Loucy (cell line): ENCODE measurements at regions not wholly inside any gene's neighbourhood (a gene's known extent, or its start where the extent isn't known, plus 50 kb on each side); places are given as distances from the start of the nearest gene placed in this dataset.
"Not testable (repeated sequence)": the region's sequence is repeated elsewhere in the genome, so short reads cannot be mapped to it uniquely, and the experiment has no call there.

ENCODE experiments used
- H2AFZ ChIP-seq: fragments of 200-600 bp; sonication (generic); 2 replicates; pipeline ENCODE4 v1.6.0; 2016; ENCODE audit warnings: antibody characterized with exemption, mild to moderate bottlenecking, low read length, moderate library complexity
- H3F3A ChIP-seq: fragments of 200-600 bp; 2 replicates; pipeline ENCODE4 v1.6.0; 2016; ENCODE audit warnings: antibody characterized with exemption, low read depth, mild to moderate bottlenecking
- H3K27me3 ChIP-seq: fragments of 200-600 bp; sonication (generic); 2 replicates; pipeline ENCODE4 v1.6.1; 2014; ENCODE audit warnings: low read length, mild to moderate bottlenecking; ENCODE audit not compliant: insufficient read depth, poor library complexity, severe bottlenecking
- H3K36me3 ChIP-seq: fragments of 200-600 bp; sonication (generic); 2 replicates; pipeline ENCODE4 v1.6.1; 2016; ENCODE audit warnings: low read length; ENCODE audit not compliant: insufficient read depth
- H3K4me1 ChIP-seq: fragments of 200-600 bp; sonication (generic); 2 replicates; pipeline ENCODE4 v1.5.1; 2014; ENCODE audit warnings: low read length, mild to moderate bottlenecking; ENCODE audit not compliant: insufficient read depth, poor library complexity, severe bottlenecking
- H3K4me2 ChIP-seq: fragments of 200-600 bp; sonication (generic); 2 replicates; pipeline ENCODE4 v1.6.0; 2014; ENCODE audit warnings: antibody characterized with exemption, low read length, low read depth, mild to moderate bottlenecking; ENCODE audit not compliant: poor library complexity, severe bottlenecking
- H3K4me3 ChIP-seq: fragments of 200-600 bp; sonication (generic); 2 replicates; pipeline ENCODE4 v1.5.1; 2014; ENCODE audit warnings: low read length, mild to moderate bottlenecking, mixed read lengths; ENCODE audit not compliant: poor library complexity, severe bottlenecking
- H3K79me2 ChIP-seq: fragments of 200-600 bp; sonication (generic); 2 replicates; pipeline ENCODE4 v1.6.1; 2014; ENCODE audit warnings: low read length; ENCODE audit not compliant: insufficient read depth
- H3K9ac ChIP-seq: fragments of 200-600 bp; sonication (generic); 2 replicates; pipeline ENCODE4 v1.6.0; 2014; ENCODE audit warnings: mild to moderate bottlenecking, low read depth, low read length, moderate library complexity; ENCODE audit not compliant: poor library complexity, severe bottlenecking
- H3K9me2 ChIP-seq: fragments of 200-600 bp; sonication (generic); replicated peaks from 2 replicates; pipeline ENCODE4 v1.6.1; 2016; ENCODE audit warnings: low read depth, low read length, mixed read lengths
- H3K9me3 ChIP-seq: fragments of 200-600 bp; sonication (generic); 2 replicates; pipeline ENCODE4 v1.6.1; 2014; ENCODE audit warnings: mild to moderate bottlenecking, antibody characterized with exemption, low read length, low read depth; ENCODE audit not compliant: insufficient read depth
- H4K20me1 ChIP-seq: fragments of 200-600 bp; sonication (generic); 2 replicates; pipeline ENCODE4 v1.6.0; 2014; ENCODE audit warnings: antibody characterized with exemption, low read length, mild to moderate bottlenecking; ENCODE audit not compliant: insufficient read depth, poor library complexity, severe bottlenecking
- EZH2phosphoT487 ChIP-seq: fragments of 200-600 bp; IDR thresholded peaks from 2 replicates; pipeline ENCODE4 v1.6.1; 2018; ENCODE audit warnings: antibody characterized with exemption, mild to moderate bottlenecking, moderate library complexity, borderline replicate concordance
- TF ChIP-seq, protein P1 (sequence below): fragments of 200-600 bp; sonication (generic); conservative IDR thresholded peaks from 2 replicates; pipeline ENCODE4 v1.5.1; 2014; ENCODE audit warnings: mild to moderate bottlenecking, antibody characterized with exemption, low read length

- TF ChIP-seq, protein P1, sequence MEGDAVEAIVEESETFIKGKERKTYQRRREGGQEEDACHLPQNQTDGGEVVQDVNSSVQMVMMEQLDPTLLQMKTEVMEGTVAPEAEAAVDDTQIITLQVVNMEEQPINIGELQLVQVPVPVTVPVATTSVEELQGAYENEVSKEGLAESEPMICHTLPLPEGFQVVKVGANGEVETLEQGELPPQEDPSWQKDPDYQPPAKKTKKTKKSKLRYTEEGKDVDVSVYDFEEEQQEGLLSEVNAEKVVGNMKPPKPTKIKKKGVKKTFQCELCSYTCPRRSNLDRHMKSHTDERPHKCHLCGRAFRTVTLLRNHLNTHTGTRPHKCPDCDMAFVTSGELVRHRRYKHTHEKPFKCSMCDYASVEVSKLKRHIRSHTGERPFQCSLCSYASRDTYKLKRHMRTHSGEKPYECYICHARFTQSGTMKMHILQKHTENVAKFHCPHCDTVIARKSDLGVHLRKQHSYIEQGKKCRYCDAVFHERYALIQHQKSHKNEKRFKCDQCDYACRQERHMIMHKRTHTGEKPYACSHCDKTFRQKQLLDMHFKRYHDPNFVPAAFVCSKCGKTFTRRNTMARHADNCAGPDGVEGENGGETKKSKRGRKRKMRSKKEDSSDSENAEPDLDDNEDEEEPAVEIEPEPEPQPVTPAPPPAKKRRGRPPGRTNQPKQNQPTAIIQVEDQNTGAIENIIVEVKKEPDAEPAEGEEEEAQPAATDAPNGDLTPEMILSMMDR = no peak
- no peak for TF ChIP-seq EZH2phosphoT487
- no peak overlapping the region for H3K4me3 ChIP-seq
- no peaks in the 10 kb centered on the region for H3K36me3 ChIP-seq
- H3F3A ChIP-seq = no peaks in the 10 kb centered on the region
- no peaks in the 10 kb centered on the region for H3K79me2 ChIP-seq
- peaks cover 6% of the 10 kb centered on the region for H3K27me3 ChIP-seq
- H2AFZ ChIP-seq = no peak overlapping the region
- H3K9me2 ChIP-seq = no peaks in the 10 kb centered on the region
- no peaks in the 10 kb centered on the region for H3K9me3 ChIP-seq
- no peak overlapping the region for H3K9ac ChIP-seq
- no peaks in the 10 kb centered on the region for H3K4me1 ChIP-seq
- H3K4me2 ChIP-seq = no peak overlapping the region
- H4K20me1 ChIP-seq = no peaks in the 10 kb centered on the region
Measured at GRCh38 chr6:6453186-6453585, 132.7 kb upstream of the F13A1 start.

DNA sequence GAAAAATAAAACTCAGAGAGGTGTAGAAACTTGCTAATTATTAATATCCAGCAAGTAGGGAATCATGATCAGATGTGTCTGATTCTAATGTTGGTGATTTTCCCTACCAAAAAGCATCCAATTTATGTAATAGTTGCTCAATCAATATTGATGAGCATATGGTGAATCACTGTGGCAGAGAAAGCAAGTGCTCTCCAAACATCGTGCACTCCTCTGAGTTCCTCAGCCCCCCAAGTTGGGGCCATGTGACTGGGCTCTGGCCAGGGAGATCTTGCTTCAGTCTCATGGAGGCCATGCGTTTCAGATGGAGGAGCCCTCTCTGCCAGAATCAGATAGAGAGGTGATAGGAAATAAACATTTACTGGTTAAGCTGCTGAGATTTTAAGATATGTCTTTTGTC lies 133.2 kb upstream of the LY86 start:
- H3F3A ChIP-seq = no peaks in the 10 kb centered on the region
- no peak overlapping the region for H3K4me2 ChIP-seq
- H3K79me2 ChIP-seq = no peaks in the 10 kb centered on the region
- no peak overlapping the region for H3K9ac ChIP-seq
- no peaks in the 10 kb centered on the region for H4K20me1 ChIP-seq
- no peaks in the 10 kb centered on the region for H3K36me3 ChIP-seq
- H3K4me1 ChIP-seq = no peaks in the 10 kb centered on the region
- no peak overlapping the region for H2AFZ ChIP-seq
- H3K27me3 ChIP-seq = peaks cover 6% of the 10 kb centered on the region
- H3K9me2 ChIP-seq = no peaks in the 10 kb centered on the region
- no peaks in the 10 kb centered on the region for H3K9me3 ChIP-seq
- TF ChIP-seq, protein P1 = no peak
- no peak for TF ChIP-seq EZH2phosphoT487
- no peak overlapping the region for H3K4me3 ChIP-seq

DNA sequence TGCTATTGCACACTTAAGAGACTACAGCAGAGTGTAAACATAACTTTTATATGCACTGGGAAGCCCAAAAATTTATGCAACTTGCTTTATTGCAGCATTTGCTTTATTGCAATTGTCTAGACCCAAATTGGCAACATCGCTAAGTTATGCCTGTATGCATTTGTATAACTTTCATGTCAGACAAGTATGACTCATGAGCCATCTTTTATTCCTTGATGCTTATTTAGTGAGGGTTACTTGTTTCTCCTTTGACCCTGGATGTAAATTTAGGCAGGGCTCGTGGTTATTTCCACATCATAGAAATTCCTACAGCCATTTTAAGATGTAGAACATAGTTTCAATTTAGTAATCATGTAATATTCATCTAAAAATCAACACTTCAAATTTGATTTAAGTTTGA lies 130.3 kb upstream of the LY86 start:
- no peaks in the 10 kb centered on the region for H4K20me1 ChIP-seq
- H3K4me2 ChIP-seq = no peak overlapping the region
- no peaks in the 10 kb centered on the region for H3K9me2 ChIP-seq
- no peaks in the 10 kb centered on the region for H3K36me3 ChIP-seq
- H3K9ac ChIP-seq = no peak overlapping the region
- no peak overlapping the region for H2AFZ ChIP-seq
- no peak for TF ChIP-seq EZH2phosphoT487
- TF ChIP-seq, protein P1 = no peak
- no peaks in the 10 kb centered on the region for H3K9me3 ChIP-seq
- no peaks in the 10 kb centered on the region for H3F3A ChIP-seq
- peaks cover 5% of the 10 kb centered on the region for H3K4me1 ChIP-seq
- H3K79me2 ChIP-seq = no peaks in the 10 kb centered on the region
- H3K4me3 ChIP-seq = no peak overlapping the region
- peaks cover 6% of the 10 kb centered on the region for H3K27me3 ChIP-seq

DNA sequence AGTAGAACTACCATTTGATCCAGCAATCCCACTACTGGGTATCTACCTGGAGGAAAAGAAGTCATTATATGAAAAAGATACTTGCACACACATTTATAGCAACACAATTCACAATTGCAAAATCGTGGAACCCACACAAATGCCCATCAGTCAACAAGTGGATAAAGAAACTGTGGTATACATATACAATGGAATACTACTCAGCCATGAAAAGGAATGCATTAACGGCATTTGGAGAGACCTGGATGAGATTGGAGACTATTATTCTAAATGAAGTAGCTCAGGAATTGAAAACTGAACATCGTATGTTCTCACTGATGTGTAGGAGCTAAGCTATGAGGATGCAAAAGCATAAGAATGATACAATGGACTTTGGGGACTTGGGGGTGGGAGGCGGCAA lies 128.6 kb upstream of the LY86 start:
- H3K36me3 ChIP-seq, H3K4me2 ChIP-seq, H3K27me3 ChIP-seq, H3K9ac ChIP-seq, H4K20me1 ChIP-seq, H3F3A ChIP-seq, H3K9me3 ChIP-seq, H3K9me2 ChIP-seq, H2AFZ ChIP-seq, H3K79me2 ChIP-seq, H3K4me1 ChIP-seq, H3K4me3 ChIP-seq: not testable (repeated sequence)
